GM19372 (cell line): ENCODE measurements at regions not wholly inside any gene's neighbourhood (a gene's known extent, or its start where the extent isn't known, plus 50 kb on each side); places are given as distances from the start of the nearest gene placed in this dataset.
A peak's percentile ranks its signal among the peaks of the same experiment; 100 is the strongest.

Experiments
- ATAC-seq: cut with Tn5 transposase; IDR thresholded peaks from one replicate; pipeline ENCODE4 v1.9.1; 2021; ENCODE audit warnings: mild to moderate bottlenecking, low read depth, moderate library complexity; ENCODE audit not compliant: unreplicated experiment

DNA sequence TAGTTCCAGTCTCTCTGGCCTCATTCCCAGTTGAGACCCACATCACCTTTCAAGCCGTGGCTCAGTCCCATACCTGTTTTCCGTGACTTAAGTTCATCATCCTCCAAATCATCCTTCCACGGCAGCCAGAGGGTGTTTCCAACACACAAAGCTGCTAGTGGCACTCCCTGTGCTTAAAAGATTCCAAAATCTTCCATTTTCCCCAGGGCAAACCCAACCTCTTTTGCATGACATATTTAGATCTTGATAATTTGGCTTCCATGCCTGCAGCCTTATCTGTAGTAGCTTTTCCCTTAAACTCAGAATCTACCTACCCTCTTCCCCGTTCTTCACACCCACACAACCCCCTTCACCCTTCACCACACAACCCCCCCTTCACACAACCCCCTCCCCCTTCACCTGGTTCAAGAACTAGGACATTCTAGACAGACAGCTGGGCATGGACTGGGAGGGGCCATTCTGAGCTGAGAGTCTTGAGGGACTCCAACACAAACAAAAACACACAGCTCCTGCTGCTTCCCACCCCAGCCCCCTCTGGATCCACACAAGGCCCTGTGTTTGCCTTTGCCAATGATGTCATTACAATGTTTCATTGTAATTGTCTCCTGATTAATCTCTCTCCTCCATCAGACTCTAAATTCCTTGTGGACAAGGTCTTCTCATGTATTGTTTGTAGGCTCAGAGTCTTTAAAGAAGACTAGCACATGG lies 268.2 kb downstream of the SH3GL2 start:
- ATAC-seq: no peak

DNA sequence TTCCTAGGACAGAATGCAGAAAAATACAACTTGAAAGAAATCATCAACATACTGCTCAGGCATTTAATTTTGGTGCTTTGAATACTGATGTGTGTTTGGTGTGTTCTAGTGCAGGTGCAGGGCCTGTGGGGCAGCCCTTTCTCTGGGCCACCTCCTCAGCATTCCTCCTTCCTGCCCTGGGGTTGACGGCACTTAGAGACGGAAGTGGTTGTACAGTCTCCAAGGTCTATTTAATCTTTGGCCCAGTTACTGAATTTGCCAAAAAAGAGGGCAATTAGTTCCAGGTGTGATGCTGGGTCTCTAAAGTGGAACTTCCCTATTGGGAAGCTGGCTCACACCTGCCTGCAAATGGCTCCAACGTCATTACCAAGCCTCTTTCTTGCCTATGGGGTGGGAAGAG lies 269.0 kb downstream of the SH3GL2 start:
- ATAC-seq: no peak

DNA sequence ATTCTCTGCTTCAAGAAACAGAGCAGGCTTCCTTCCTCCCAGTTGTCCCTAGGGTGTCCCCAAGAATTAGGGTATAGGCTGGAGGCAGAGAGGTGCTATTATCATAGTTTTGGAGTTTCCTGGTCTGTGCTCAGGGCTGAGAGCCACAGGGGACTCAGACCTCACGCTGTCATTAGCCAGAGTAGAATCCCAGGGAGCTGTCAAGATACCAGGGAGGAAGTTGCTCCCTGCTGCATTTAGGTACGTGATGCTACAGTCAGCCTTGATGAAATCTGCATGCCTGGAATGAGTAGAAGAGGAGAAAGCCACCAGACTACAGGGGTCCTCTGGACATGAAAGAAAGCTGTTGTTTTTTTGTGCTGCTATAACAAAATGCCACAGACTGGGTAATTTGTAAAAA lies 273.2 kb downstream of the SH3GL2 start:
- ATAC-seq: no peak

DNA sequence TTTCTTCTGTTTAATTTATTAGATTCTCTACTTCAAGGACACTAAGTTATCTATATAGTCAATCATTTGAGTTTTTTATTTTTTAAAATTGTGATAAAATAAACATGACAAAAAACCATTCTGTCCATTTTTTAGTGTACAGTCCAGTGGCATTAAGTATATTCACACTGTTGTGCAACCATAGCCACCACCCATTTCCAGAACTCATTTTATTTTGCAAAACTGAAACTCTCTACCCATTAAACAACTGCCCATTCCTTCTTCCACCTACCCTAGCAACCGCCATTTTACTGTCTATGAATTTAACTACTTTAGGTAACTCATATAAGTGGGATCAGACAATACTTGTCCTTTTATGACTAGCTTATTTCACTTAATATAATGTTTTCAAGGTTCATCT lies 275.6 kb downstream of the SH3GL2 start:
- ATAC-seq: no peak

DNA sequence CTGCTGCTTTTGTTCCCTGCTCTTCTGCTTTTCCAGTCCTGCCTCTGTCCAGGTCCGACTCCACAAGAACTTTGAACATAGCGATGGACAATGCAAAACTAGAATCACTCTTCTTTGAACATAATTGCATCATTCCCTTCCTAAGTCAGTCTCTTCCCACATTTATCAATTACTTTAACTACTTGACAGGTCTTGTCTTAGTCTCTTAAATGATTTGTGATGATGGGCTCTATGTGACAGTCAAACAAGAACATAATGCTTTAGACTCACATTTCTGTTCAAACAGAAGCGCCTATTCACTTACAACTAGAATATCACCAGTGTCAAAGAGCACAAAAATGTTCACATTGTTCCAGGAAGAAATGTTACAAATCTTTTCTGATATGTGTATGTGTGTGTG lies 278.1 kb downstream of the SH3GL2 start:
- no peak for ATAC-seq

DNA sequence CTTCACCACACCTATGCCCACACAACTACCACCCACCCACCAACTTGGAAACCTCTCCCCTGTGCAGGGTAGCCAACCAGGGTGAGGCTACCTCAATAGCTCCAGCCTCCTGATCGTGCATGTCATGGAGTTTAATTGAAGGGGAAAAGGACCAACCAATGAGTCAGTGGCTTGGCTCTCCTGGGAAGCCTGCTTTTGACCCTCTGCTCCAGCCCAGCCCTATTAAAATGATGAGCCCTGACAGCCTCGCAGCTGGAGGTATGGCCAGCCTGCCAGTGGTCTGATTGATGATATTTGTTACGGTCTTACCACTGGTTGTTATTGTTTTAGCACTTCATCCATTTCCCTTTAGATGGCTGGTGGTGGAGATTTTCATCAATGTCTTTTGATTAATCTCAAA lies 280.4 kb downstream of the SH3GL2 start:
- ATAC-seq: no peak

DNA sequence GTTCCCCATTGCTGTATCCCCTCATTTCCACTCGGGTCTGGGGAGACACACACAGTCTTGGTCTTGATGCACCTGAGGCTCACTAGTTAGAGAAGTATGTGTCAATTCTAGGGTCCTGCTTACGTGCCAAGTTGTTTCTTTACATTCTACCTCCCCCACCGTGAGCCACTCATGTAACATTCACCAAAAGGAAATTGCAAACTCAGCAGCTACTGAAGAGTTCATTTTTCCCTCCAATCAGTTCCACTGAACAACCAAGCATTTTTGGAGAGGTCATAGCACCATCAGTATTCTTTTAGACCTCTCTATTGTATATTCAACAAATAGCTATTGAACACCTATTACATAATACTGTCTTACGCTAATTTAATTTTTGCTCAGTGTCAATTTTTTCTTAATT lies 281.1 kb downstream of the SH3GL2 start:
- no peak for ATAC-seq

DNA sequence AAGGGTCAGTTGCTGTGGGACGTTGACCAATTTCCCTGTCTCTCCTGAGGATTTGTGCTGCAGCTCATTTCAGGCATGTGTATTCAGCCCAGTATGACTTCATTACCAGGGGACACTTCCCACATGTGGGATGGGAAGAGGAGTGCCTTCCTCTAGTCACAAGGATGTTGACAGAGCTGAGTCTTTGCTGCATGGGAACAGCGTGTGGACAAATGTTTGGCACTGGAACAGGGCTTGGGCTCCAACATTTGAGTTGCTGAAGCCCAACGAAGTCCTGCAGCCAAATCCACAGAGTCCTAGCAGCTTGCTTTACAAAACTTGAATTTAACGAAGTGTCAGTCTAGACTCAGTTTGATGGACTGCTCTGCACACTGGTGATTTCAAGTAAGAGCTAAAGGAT lies 283.2 kb downstream of the SH3GL2 start:
- ATAC-seq: no peak

DNA sequence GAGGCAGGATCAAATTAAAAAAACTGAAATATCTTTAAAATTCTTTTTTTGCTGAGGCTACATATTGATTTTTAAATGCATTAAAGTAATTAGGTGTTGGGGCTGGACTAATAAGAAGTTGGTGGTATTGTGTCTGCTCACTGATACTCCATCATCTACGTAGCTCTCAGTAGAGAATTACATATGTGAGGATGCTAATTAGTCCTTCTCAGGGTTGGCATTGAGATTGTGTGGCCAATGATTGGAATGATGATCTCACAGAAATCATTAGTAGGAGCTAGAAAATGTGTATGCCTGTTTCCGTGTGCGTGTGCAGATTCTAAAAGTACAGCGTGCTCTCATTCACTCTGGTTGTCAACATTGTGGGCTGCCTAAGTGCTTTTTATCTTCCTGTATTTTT lies 283.8 kb downstream of the SH3GL2 start:
- ATAC-seq: no peak

DNA sequence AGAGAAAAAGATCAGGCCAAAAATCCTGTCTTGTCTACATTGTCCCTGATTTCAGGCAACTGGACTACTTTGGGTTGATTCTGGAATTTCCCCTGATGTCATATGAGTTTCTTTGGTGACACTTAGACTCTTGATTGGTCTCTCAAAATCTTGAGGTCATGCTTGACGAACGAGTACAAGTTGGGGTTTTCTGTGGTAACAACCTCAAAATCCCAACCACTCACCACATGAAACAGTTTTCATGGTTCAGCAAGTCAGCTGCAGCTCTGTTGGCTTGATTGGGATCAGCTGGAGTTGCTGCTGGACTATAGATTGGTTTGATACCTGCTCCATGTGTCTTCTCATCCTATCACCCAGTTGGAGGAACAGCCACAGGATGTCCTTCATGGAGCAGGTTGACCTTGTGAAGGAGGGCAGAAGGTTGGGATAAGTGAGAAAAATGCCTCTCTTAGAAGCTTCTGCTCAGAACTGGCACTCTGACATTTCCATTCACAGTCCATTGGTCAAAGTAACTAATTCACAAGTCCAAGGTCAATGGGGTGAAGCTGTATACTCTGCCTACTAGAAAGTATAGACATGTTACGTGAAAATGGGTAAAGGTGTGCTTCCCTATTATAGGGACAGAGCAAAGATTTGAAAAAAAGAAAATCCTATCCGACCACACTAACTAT lies 284.5 kb downstream of the SH3GL2 start:
- ATAC-seq: peak; percentile 79

DNA sequence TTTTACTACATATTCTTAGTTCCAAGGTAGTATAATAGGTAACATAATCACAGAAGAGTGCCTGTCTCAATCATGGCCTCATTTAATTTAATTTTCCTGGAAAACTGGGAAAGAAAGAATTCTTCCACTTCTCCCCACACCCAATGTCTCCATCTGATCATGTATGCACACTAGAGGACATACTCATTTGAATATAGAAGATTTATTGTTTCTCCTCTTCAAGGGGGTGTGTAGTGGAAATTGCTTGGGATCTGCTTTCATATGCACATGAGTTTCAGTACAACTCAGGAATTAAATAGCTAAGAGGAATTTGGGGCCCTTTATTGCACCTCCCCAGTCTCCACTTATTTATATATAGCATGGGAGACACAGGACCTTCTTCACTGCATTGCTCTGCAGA lies 285.1 kb downstream of the SH3GL2 start:
- no peak for ATAC-seq

DNA sequence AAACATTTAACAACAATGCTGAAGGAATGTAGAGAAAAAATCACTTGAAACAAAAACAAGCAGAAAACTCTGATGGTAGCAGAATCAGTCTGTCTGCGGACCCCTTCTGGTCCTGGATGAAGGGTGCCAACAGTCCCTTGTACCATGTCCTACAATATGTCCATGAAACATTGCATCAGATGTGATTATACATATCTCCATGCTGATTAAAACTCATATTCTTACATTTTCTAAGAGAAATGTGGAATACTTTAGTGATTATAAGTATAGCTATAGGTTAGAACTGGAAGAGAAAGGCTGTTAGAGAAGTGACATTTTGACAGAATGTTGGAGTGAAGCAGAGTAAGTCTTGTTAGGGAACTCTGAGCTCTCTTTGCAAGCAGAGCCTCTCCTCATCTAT lies 286.1 kb downstream of the SH3GL2 start:
- no peak for ATAC-seq

DNA sequence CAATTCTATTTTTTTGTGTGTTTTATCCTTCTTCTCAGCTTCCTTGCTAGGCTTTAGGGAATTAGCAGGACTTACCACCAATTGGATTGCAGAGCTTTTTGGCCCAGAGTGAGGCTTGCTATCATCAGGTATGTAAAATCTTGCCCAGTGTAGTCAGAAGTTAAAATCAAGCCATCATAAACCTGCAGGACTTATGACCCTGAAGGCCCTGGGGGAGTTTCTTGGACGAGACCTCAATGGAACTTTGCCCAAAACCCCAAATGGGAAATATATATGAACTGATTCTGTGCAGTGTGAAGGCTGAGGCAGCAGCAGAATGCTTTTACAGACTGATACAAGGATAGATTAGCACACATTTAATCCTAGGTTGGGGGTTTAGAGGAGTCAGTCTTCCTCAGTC lies 287.0 kb downstream of the SH3GL2 start:
- no peak for ATAC-seq

DNA sequence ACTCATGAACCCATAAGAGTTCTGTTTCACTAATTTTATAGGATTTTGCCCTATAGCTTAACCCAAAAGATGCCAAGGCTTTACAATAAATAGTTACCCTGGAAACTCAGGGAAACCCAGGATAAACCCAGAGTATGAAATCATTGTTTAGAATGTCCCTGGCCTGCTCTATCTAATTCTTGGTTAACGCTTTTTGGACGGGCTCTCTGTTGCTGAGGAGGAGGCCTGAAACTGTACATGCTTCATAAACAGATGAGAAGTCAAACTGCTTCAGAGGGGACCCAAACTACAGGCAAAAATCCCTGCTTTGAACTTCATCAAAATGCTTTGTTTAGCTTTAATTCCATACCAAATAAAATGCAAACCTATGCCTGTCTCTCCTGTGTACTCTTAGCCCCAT lies 291.9 kb downstream of the SH3GL2 start:
- ATAC-seq: no peak

DNA sequence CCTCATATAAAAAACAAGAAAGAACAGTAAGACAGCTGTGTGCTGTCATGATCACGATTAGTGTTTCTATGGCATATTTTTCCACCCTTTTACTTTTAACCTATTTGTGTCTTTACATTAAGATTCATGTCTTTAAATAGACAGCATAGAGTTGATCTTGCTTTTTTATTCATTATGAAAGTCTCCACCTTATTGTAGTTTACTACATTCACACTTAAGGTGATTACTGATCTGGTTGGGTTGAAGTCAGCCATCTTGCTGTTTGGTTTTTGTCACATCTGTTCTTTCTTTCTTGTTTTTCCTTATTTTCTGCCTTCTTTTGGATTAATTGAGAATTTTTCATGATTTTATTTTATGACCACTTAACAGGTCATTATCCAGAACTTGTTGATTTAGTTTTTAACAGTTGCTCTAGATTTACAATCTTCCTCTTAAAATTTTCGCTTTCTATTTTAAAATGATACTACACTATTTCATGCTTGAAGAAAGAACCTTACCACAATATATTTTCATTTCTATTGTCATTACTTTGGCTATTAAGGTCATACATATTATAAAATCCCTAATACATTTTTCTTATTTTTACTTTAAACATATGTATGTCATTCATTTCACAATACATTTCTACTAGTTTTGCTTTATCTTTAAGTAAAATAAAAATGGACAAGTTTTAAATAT lies 292.5 kb downstream of the SH3GL2 start:
- no peak for ATAC-seq

DNA sequence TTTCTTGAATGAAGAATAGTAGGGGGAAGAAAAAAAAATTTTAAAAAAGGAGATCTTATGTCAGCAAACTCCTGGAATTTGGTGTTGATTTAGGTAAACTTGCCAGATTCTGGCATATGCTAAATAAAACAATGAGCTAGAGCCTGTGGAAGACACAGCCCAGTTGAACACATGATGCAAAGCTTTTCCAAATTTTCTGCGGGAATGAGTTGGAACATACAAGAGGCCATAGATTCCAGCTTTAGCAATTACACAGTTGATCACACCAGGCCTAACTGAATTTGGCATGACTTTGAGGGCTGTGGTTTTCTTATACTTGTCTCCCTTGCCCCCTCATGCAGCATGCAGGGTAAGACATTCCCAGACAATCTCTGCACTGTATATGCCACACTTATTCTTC lies 297.0 kb downstream of the SH3GL2 start:
- ATAC-seq: no peak

DNA sequence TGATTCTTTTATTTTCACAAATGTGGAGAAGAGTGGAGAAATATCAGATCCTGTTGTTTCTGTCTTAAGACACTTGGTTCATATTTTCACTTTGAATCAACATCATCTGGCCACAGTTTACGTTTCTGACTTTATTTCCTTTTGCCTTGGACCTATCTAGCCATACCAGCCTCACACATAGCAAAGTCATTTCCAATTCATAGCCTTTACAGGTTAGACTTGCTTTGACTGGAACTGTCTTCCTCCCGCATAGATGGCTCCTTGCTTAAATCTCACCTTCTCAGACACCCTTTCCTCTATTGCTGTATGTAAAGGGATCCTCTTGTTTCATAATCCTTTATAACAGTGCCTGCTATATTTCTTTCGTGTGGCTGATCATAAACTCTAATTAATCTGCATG lies 297.8 kb downstream of the SH3GL2 start:
- ATAC-seq: no peak

DNA sequence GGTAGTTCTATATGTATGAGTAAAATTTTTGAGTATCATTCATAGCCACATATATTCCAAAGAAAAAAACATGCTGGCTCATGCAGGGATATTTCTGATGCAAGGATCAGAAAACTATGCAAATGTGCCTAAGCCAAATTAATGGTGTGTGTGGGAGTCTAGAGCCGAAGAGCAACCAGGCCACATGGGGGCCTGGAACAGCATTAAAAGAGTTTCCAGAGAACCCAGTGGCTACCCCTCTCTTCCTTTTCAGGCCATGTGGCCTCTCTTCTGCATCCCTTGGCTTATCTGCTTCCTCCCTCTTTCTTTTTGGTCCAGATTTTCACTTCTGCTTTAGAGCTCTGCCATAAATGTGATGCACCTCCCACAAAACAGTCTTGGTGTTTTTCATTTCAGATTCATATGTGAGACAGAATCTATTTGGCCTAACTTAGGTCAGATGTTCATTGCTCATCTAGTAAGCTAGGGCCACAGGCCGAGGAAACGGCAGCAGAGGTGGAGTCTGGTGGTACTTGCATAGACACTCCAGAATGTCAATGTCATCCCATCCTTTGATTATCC lies 300.0 kb downstream of the SH3GL2 start:
- no peak for ATAC-seq

DNA sequence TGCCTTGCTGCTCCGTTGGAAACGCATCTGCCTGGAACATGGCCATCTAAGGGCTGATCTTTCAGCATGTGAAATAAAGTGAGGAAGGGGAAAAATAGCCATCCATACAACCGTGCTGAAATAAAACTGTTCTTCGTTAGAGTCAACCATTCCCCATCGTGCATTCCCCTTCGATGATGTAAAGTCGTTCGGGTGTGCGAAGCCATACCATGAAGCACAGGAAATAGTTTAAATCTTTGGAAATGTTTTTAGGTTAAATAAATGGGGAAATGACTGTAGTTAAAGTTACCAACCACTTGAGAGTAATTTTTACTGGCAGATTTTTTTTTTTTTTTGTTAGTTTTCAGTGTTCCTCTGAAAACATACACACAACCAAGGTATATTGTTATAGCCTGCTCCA lies 302.5 kb downstream of the SH3GL2 start:
- no peak for ATAC-seq

DNA sequence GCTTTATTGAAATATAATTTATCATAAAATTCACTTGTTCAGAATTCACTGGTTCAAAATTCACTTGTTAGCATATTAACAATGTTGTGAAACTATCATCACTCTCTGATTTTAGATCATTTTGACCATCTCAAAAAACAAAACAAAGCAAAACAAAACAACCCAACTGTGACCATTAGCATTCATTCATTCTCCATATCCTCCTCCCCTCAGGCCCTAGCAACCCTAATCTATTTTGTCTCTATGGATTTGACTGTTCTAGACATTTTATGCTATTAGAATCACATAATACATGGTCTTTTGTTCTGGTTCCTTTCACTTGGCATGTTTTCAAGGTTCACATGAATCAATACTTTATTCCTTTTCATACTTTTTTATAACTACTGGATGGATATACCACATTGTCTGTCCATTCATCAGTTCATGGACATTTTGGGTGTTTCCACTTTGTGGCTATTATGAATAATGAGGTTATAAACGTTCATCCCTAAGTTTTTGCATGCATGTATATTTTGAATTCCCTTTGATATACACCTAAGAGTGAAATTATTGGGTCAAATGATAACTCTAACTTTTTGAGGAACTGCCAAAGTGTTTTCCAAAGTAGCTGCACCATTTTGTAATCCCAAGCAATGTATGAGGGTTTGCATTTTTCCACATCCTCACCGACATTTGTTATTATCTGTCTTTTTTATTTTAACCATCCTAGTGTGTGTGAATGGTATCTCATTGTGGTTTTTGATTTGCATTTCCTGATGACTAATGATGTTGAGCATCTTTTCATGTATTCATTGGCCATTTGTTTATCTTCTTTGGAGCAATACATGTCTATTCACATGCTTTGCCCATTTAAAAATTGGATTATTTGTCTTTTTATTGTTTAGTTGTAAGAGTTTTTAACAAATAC lies 304.1 kb downstream of the SH3GL2 start:
- ATAC-seq: no peak

DNA sequence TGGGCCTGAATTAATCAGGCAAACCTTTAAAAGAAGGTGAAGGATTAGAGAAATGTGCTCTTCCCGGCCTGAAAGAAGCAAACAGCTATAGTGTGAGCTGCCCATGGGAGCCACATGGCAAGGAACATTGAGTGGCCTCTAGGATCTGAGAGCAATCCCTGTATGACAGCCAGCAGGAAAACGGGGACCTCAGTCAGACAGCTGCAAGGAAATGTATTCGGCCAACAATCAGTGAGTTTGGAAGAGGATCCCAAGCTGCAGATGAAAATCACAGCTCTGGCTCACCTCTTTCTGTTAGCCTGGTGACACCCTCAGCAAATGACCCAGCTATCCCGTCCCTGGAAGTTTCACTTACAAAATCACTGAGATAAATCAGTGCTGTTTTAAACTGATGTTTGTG lies 309.2 kb downstream of the SH3GL2 start:
- no peak for ATAC-seq
